ENCODE measurements at regions not wholly inside any gene's neighbourhood (a gene's known extent, or its start where the extent isn't known, plus 50 kb on each side); places are given as distances from the start of the nearest gene placed in this dataset.

DNA sequence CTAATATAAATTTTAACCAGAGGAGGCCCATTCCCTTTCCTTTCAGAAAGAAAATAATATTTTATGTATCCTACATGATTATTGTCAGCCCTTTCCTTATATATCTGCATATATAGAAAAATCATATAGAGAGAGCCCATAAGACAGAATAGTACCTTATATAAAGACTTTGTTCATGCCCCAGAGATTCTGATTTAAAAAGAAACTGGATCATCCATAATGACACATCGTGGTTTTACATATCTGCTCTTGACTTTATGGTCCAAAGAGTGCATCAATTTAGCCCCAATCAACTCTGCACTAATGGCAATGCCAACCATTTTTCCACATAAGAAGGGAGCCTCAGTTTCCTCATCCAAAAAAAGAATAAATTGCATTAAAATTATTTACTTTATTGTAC is 937.5 kb downstream of the GATA3 start:
- TF ChIP-seq GABPA (IDR thresholded peaks at IDR 0.05; ENCODE audit: low read depth) (no peak), SPI1 (IDR thresholded peaks at IDR 0.05; ENCODE audit: borderline replicate concordance, low read depth) (no peak), POLR2AphosphoS5 (IDR thresholded peaks at IDR 0.05; ENCODE audit: low read depth) (no peak)
- TF ChIP-seq, protein P1, sequence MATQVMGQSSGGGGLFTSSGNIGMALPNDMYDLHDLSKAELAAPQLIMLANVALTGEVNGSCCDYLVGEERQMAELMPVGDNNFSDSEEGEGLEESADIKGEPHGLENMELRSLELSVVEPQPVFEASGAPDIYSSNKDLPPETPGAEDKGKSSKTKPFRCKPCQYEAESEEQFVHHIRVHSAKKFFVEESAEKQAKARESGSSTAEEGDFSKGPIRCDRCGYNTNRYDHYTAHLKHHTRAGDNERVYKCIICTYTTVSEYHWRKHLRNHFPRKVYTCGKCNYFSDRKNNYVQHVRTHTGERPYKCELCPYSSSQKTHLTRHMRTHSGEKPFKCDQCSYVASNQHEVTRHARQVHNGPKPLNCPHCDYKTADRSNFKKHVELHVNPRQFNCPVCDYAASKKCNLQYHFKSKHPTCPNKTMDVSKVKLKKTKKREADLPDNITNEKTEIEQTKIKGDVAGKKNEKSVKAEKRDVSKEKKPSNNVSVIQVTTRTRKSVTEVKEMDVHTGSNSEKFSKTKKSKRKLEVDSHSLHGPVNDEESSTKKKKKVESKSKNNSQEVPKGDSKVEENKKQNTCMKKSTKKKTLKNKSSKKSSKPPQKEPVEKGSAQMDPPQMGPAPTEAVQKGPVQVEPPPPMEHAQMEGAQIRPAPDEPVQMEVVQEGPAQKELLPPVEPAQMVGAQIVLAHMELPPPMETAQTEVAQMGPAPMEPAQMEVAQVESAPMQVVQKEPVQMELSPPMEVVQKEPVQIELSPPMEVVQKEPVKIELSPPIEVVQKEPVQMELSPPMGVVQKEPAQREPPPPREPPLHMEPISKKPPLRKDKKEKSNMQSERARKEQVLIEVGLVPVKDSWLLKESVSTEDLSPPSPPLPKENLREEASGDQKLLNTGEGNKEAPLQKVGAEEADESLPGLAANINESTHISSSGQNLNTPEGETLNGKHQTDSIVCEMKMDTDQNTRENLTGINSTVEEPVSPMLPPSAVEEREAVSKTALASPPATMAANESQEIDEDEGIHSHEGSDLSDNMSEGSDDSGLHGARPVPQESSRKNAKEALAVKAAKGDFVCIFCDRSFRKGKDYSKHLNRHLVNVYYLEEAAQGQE (IDR thresholded peaks at IDR 0.05; ENCODE audit: insufficient replicate concordance, low read depth) = no peak
- TF ChIP-seq, protein P2, sequence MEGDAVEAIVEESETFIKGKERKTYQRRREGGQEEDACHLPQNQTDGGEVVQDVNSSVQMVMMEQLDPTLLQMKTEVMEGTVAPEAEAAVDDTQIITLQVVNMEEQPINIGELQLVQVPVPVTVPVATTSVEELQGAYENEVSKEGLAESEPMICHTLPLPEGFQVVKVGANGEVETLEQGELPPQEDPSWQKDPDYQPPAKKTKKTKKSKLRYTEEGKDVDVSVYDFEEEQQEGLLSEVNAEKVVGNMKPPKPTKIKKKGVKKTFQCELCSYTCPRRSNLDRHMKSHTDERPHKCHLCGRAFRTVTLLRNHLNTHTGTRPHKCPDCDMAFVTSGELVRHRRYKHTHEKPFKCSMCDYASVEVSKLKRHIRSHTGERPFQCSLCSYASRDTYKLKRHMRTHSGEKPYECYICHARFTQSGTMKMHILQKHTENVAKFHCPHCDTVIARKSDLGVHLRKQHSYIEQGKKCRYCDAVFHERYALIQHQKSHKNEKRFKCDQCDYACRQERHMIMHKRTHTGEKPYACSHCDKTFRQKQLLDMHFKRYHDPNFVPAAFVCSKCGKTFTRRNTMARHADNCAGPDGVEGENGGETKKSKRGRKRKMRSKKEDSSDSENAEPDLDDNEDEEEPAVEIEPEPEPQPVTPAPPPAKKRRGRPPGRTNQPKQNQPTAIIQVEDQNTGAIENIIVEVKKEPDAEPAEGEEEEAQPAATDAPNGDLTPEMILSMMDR (IDR thresholded peaks at IDR 0.05; ENCODE audit: insufficient read depth, low read length) = no peak
- H3K27me3 ChIP-seq (ENCODE audit: insufficient read depth, poor library complexity, severe bottlenecking) = no peaks in the 10 kb centered on the region
- no peak overlapping the region for H3K27ac ChIP-seq (replicated peaks)
- no peak for DNase-seq (ENCODE audit: low read depth in 1 of 2, low spot score in 1 of 2)
- no peak overlapping the region for H3K4me3 ChIP-seq (replicated peaks; ENCODE audit: insufficient read depth, low read length)

- H3K27ac ChIP-seq (replicated peaks) = no peak overlapping the region
- TF ChIP-seq SPI1 (IDR thresholded peaks at IDR 0.05; ENCODE audit: borderline replicate concordance, low read depth) = no peak
- TF ChIP-seq, protein P1 (IDR thresholded peaks at IDR 0.05; ENCODE audit: insufficient replicate concordance, low read depth) = no peak
- no peak for TF ChIP-seq POLR2AphosphoS5 (IDR thresholded peaks at IDR 0.05; ENCODE audit: low read depth)
- TF ChIP-seq GABPA (IDR thresholded peaks at IDR 0.05; ENCODE audit: low read depth) = no peak
- TF ChIP-seq, protein P2 (IDR thresholded peaks at IDR 0.05; ENCODE audit: insufficient read depth, low read length) = no peak
- H3K27me3 ChIP-seq (ENCODE audit: insufficient read depth, poor library complexity, severe bottlenecking) = no peaks in the 10 kb centered on the region
- DNase-seq (ENCODE audit: low read depth in 1 of 2, low spot score in 1 of 2) = no peak
- H3K4me3 ChIP-seq (replicated peaks; ENCODE audit: insufficient read depth, low read length) = no peak overlapping the region
These were observed 939.4 kb downstream of the GATA3 start for GRCh38 chr10:8993864-8994263.

GRCh38 chr10:8998751-8999150 is 944.3 kb downstream of the GATA3 start:
- Histone ChIP-seq H3K27me3 (ENCODE audit: insufficient read depth, poor library complexity, severe bottlenecking) (no peaks in the 10 kb centered on the region), H3K27ac (replicated peaks) (no peak overlapping the region), H3K4me3 (replicated peaks; ENCODE audit: insufficient read depth, low read length) (no peak overlapping the region)
- TF ChIP-seq SPI1 (IDR thresholded peaks at IDR 0.05; ENCODE audit: borderline replicate concordance, low read depth) = no peak
- TF ChIP-seq, protein P1 (IDR thresholded peaks at IDR 0.05; ENCODE audit: insufficient replicate concordance, low read depth) = no peak
- TF ChIP-seq, protein P2 (IDR thresholded peaks at IDR 0.05; ENCODE audit: insufficient read depth, low read length) = no peak
- no peak for TF ChIP-seq POLR2AphosphoS5 (IDR thresholded peaks at IDR 0.05; ENCODE audit: low read depth)
- TF ChIP-seq GABPA (IDR thresholded peaks at IDR 0.05; ENCODE audit: low read depth) = no peak
- no peak for DNase-seq (ENCODE audit: low read depth in 1 of 2, low spot score in 1 of 2)

Data from HL-60 (cell line).